H9 (cell line): ENCODE measurements at regions not wholly inside any gene's neighbourhood (a gene's known extent, or its start where the extent isn't known, plus 50 kb on each side); places are given as distances from the start of the nearest gene placed in this dataset.

Experiments used
- DNase-seq: peaks from one replicate; pipeline ENCODE4 v3.0.0-alpha.2; 2017
- H2AFZ ChIP-seq: one replicate; pipeline ENCODE4 v1.6.1; 2013; ENCODE audit warnings: mild to moderate bottlenecking, low read length, control low read depth, moderate library complexity
- H2AK5ac ChIP-seq: 2 replicates; pipeline ENCODE4 v1.6.1; 2013; ENCODE audit warnings: low read length, control low read depth, mixed read lengths; ENCODE audit not compliant: insufficient read length
- H2BK120ac ChIP-seq: one replicate; pipeline ENCODE4 v1.6.1; 2013; ENCODE audit warnings: low read depth, mild to moderate bottlenecking, low read length, control low read depth, inconsistent platforms; ENCODE audit not compliant: poor library complexity, severe bottlenecking
- H2BK12ac ChIP-seq: 2 replicates; pipeline ENCODE4 v1.6.1; 2013; ENCODE audit warnings: low read length, control low read depth, mixed read lengths, low read depth; ENCODE audit not compliant: insufficient read length
- H2BK15ac ChIP-seq: 2 replicates; pipeline ENCODE4 v1.6.1; 2013; ENCODE audit warnings: low read depth, low read length, control low read depth
- H2BK20ac ChIP-seq: one replicate; pipeline ENCODE4 v1.6.1; 2013; ENCODE audit warnings: low read depth, mild to moderate bottlenecking, low read length, control low read depth, inconsistent platforms; ENCODE audit not compliant: poor library complexity, severe bottlenecking
- H2BK5ac ChIP-seq: 2 replicates; pipeline ENCODE4 v1.6.1; 2013; ENCODE audit warnings: low read length, control low read depth, mixed read lengths; ENCODE audit not compliant: insufficient read length
- H3K14ac ChIP-seq: 2 replicates; pipeline ENCODE4 v1.6.1; 2013; ENCODE audit warnings: low read length, control low read depth; ENCODE audit not compliant: insufficient read depth
- H3K18ac ChIP-seq: 2 replicates; pipeline ENCODE4 v1.6.1; 2013; ENCODE audit warnings: low read depth, mild to moderate bottlenecking, mixed read lengths, low read length, control low read depth; ENCODE audit not compliant: insufficient read length
- H3K23ac ChIP-seq: 2 replicates; pipeline ENCODE4 v1.6.1; 2013; ENCODE audit warnings: low read length, control low read depth, mixed read lengths, low read depth; ENCODE audit not compliant: insufficient read length
- H3K23me2 ChIP-seq: 2 replicates; pipeline ENCODE4 v1.6.1; 2013; ENCODE audit warnings: low read depth, mild to moderate bottlenecking, mixed read lengths, low read length, control low read depth; ENCODE audit not compliant: insufficient read length, poor library complexity, severe bottlenecking
- H3K27ac ChIP-seq: 2 replicates; pipeline ENCODE4 v1.5.1; 2013; ENCODE audit warnings: low read length, control low read depth, mixed read lengths, low read depth; ENCODE audit not compliant: insufficient read length
- H3K27me3 ChIP-seq: 2 replicates; pipeline ENCODE4 v1.6.1; 2013; ENCODE audit warnings: low read length, control low read depth, inconsistent platforms; ENCODE audit not compliant: insufficient read depth
- H3K4ac ChIP-seq: 2 replicates; pipeline ENCODE4 v1.6.1; 2013; ENCODE audit warnings: low read depth, mild to moderate bottlenecking, control low read depth, inconsistent platforms, low read length, moderate library complexity
- H3K4me1 ChIP-seq: 2 replicates; pipeline ENCODE4 v1.6.1; 2013; ENCODE audit warnings: low read length, control low read depth, inconsistent platforms; ENCODE audit not compliant: insufficient read depth
- H3K4me2 ChIP-seq: 2 replicates; pipeline ENCODE4 v1.6.1; 2013; ENCODE audit warnings: low read length, control low read depth, mixed read lengths; ENCODE audit not compliant: insufficient read length, insufficient read depth
- H3K56ac ChIP-seq: 2 replicates; pipeline ENCODE4 v1.6.1; 2013; ENCODE audit warnings: low read depth, mild to moderate bottlenecking, mixed read lengths, low read length, control low read depth; ENCODE audit not compliant: insufficient read length
- H3K79me1 ChIP-seq: 2 replicates; pipeline ENCODE4 v1.6.1; 2013; ENCODE audit warnings: low read depth, mild to moderate bottlenecking, moderate library complexity, low read length, control low read depth, inconsistent platforms; ENCODE audit not compliant: insufficient read depth, poor library complexity, severe bottlenecking
- H3K79me2 ChIP-seq: 2 replicates; pipeline ENCODE4 v1.6.1; 2013; ENCODE audit warnings: low read length, control low read depth, inconsistent platforms; ENCODE audit not compliant: insufficient read depth
- H3K9ac ChIP-seq: 2 replicates; pipeline ENCODE4 v1.6.1; 2013; ENCODE audit warnings: low read length, control low read depth, mixed read lengths; ENCODE audit not compliant: insufficient read length; ENCODE audit errors: extremely low read depth
- H3K9me3 ChIP-seq: one replicate; pipeline ENCODE4 v1.6.1; 2013; ENCODE audit warnings: low read depth, low read length, inconsistent platforms; ENCODE audit not compliant: control insufficient read depth
- H3T11ph ChIP-seq: one replicate; pipeline ENCODE4 v1.6.1; 2013; ENCODE audit warnings: mild to moderate bottlenecking, low read length, control low read depth, inconsistent platforms
- H4K20me1 ChIP-seq: one replicate; pipeline ENCODE4 v1.6.1; 2013; ENCODE audit not compliant: control insufficient read depth, insufficient read length, insufficient read depth
- H4K5ac ChIP-seq: 2 replicates; pipeline ENCODE4 v1.6.1; 2013; ENCODE audit warnings: low read depth, mild to moderate bottlenecking, mixed read lengths, low read length, control low read depth; ENCODE audit not compliant: insufficient read length
- H4K8ac ChIP-seq: replicated peaks from 2 replicates; pipeline ENCODE4 v1.6.1; 2013; ENCODE audit warnings: low read length, control low read depth, mixed read lengths, low read depth; ENCODE audit not compliant: insufficient read length
- H4K91ac ChIP-seq: 2 replicates; pipeline ENCODE4 v1.6.1; 2013; ENCODE audit warnings: low read depth, mild to moderate bottlenecking, moderate library complexity, mixed read lengths, low read length, control low read depth; ENCODE audit not compliant: insufficient read length
- H3K27ac Mint-ChIP-seq, 3 experiments: 2 replicates in 2 of 3; 3 replicates in 1 of 3; pipeline ENCODE4 v1.8.0; 2020 to 2021; ENCODE audit warnings: mixed read lengths in 3 of 3, mild to moderate bottlenecking in 1 of 3, moderate library complexity in 1 of 3
- H3K27me3 Mint-ChIP-seq: 2 replicates; pipeline ENCODE4 v1.8.0; 2021; ENCODE audit warnings: low read depth, mild to moderate bottlenecking, moderate library complexity, mixed read lengths
- H3K36me3 Mint-ChIP-seq, 3 experiments: 2 replicates in 2 of 3; 3 replicates in 1 of 3; pipeline ENCODE4 v1.8.0; 2020 to 2021; ENCODE audit warnings: low read depth in 3 of 3, mixed read lengths in 3 of 3; ENCODE audit not compliant: insufficient read depth in 1 of 3
- H3K4me1 Mint-ChIP-seq, 2 experiments: 2 replicates each; pipeline ENCODE4 v1.8.0; 2020; ENCODE audit warnings: mixed read lengths in 2 of 2
- H3K4me3 Mint-ChIP-seq, 2 experiments: 2 replicates in 1 of 2; 3 replicates in 1 of 2; pipeline ENCODE4 v1.8.0; 2020 to 2021; ENCODE audit warnings: mild to moderate bottlenecking in 2 of 2, mixed read lengths in 2 of 2, moderate library complexity in 1 of 2
- H3K9me3 Mint-ChIP-seq, 2 experiments: 2 replicates in 1 of 2; 3 replicates in 1 of 2; pipeline ENCODE4 v1.8.0; 2020; ENCODE audit warnings: mild to moderate bottlenecking in 2 of 2, mixed read lengths in 2 of 2, moderate library complexity in 1 of 2
- WGBS: extraction: QIAGEN DNeasy Blood & Tissue Kit; methylation state at CpG from one replicate; pipeline ENCODE4 v1.1.7; 2013; ENCODE audit warnings: missing lambda C conversion rate, low lambda C conversion rate, mixed read lengths; ENCODE audit not compliant: insufficient read length; ENCODE audit errors: extremely low coverage; 5-methylcytosine and 5-hydroxymethylcytosine counted together
- TF ChIP-seq, protein P1 (sequence below): fragments of 200-600 bp; sonication (generic); conservative IDR thresholded peaks from 3 replicates; pipeline ENCODE4 v1.8.0; 2021; ENCODE audit warnings: antibody characterized with exemption, mild to moderate bottlenecking

DNA sequence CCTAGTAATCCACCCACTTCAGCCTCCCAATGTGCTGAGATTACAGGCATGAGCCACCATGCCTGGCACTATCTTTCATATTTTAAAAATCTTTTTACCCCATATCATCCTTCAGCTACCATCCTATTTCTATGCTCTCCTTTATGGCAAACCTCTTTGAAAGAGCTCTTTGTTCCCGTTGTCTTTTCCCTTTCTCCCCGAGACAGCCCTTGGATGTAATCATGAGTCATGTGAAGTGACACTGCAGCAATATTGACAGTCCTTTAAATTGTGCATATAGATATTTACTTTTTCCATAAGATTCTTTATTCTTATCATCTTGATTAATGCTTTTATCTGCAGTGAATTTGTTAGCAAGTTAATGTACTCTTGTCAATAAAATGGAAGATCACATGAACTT is 286.6 kb downstream of the ANKRD7 start:
- Histone ChIP-seq H2BK5ac (no peak overlapping the region), H3K27ac (no peak overlapping the region), H2BK12ac (no peak overlapping the region), H4K5ac (no peak overlapping the region), H3K9me3 (no peaks in the 10 kb centered on the region), H4K91ac (no peak overlapping the region), H4K20me1 (no peaks in the 10 kb centered on the region), H3K79me1 (no peaks in the 10 kb centered on the region), H3K9ac (no peak overlapping the region), H3K4me1 (no peaks in the 10 kb centered on the region), H3T11ph (no peak overlapping the region), H3K4me2 (no peak overlapping the region), H2AK5ac (no peak overlapping the region), H2BK120ac (no peak overlapping the region), H3K18ac (no peak overlapping the region), H3K14ac (no peak overlapping the region), H2BK15ac (no peak overlapping the region), H3K79me2 (no peaks in the 10 kb centered on the region), H3K27me3 (no peaks in the 10 kb centered on the region), H3K23me2 (no peaks in the 10 kb centered on the region), H3K23ac (no peak overlapping the region), H3K4ac (no peak overlapping the region), H4K8ac (no peak overlapping the region), H2AFZ (no peak overlapping the region), H3K56ac (no peak overlapping the region), H2BK20ac (no peak overlapping the region)
- H3K27me3 Mint-ChIP-seq = no peaks in the 10 kb centered on the region
- no peak overlapping the region for H3K4me3 Mint-ChIP-seq
- H3K4me1 Mint-ChIP-seq = no peaks in the 10 kb centered on the region
- no CpG with 5 or more reads among the region's 2 CpGs for WGBS
- TF ChIP-seq, protein P1, sequence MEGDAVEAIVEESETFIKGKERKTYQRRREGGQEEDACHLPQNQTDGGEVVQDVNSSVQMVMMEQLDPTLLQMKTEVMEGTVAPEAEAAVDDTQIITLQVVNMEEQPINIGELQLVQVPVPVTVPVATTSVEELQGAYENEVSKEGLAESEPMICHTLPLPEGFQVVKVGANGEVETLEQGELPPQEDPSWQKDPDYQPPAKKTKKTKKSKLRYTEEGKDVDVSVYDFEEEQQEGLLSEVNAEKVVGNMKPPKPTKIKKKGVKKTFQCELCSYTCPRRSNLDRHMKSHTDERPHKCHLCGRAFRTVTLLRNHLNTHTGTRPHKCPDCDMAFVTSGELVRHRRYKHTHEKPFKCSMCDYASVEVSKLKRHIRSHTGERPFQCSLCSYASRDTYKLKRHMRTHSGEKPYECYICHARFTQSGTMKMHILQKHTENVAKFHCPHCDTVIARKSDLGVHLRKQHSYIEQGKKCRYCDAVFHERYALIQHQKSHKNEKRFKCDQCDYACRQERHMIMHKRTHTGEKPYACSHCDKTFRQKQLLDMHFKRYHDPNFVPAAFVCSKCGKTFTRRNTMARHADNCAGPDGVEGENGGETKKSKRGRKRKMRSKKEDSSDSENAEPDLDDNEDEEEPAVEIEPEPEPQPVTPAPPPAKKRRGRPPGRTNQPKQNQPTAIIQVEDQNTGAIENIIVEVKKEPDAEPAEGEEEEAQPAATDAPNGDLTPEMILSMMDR = no peak
- H3K27ac Mint-ChIP-seq = peak overlapping the region in 1 of 3 experiments; percentile 21; a peak in 1 of 7 replicates
- no peaks in the 10 kb centered on the region for H3K9me3 Mint-ChIP-seq
- H3K36me3 Mint-ChIP-seq = no peaks in the 10 kb centered on the region
- DNase-seq = no peak
